A204.1 (cell line): ENCODE measurements at regions not wholly inside any gene's neighbourhood (a gene's known extent, or its start where the extent isn't known, plus 50 kb on each side); places are given as distances from the start of the nearest gene placed in this dataset.

ENCODE experiments used
- FAIRE-seq: peaks from 2 replicates; lab custom pipeline; 2012; peaks lifted over from hg19 to GRCh38; lab: Jason Lieb, UNC

- no peak for FAIRE-seq
Measured at GRCh38 chr18:41618147-41618546, 336.9 kb upstream of the PIK3C3 start.

- no peak for FAIRE-seq
Measured at GRCh38 chr18:41617647-41618046, 337.4 kb upstream of the PIK3C3 start.

- no peak for FAIRE-seq
Measured at GRCh38 chr18:41613003-41613609, 341.9 kb upstream of the PIK3C3 start.

DNA sequence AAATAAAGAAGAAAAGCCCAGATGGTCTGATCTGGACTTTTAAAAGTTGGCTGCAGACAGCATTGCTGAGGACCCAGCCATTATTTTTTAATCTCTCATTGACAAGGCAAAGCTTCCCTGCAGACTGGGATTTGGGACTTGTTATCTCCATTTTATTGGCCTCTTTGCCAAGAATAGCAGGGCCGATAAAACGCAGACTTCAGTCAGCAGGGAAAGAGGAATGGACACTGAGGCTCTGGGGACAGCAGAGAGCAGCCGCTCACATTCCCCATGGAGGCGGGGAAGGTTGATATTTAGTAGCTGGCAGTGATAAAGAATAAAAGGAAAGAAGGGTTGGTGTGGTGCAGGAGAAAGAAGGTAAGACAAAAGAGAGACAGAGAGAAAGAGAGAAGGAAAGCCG is 350.1 kb upstream of the PIK3C3 start:
- no peak for FAIRE-seq

DNA sequence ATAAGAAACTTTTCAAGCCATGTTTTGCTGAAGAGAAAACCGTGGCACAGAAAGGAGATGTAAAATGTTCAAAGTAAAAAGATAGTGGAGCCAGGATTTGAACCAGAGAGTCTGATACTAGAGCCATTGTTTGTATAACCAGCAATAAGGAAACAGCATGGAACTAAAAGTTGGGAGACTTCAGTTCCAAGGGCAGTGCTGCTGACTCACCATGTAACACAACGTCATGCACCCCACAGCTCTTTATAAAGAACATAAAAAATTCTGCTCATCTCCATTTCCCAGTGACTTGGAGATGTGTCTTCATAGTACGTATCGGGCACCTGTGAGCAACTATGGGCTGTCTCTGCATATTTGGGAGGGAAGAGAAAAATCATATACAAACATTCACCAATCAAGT is 353.0 kb upstream of the PIK3C3 start:
- no peak for FAIRE-seq

DNA sequence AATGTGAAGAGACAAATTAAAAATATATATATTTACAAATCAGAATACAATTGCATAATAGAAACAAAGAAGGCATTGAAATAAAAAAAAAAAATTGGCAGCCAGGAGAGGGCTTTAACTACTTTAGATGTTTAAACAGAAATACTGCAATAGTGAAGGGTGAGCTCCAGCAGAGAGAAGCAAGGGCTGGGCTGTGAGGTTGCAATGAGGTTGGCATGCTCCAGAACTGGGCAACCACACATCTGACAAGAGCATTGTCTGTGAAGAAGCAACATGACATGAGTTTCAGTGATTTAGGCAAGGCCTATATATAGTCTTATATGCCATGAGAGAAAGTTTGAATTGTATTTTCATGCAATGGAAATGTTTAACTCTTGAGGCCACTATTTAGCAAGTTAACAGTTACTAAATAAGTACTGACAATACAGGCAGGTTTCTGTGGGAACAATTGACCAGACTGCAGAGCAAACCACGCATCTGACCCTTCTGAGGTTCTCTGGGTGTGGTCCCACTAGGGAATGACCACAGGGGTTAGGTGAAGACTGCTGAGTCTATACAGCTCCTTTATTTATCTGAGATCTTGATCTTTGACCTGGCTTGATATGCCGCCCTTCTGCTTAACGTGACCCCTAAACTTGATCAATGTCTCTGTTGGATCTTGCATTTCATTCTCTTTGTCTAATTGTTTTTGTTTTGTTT is 354.2 kb upstream of the PIK3C3 start:
- FAIRE-seq = no peak

GRCh38 chr18:41599466-41599865 is 355.6 kb upstream of the PIK3C3 start:
- no peak for FAIRE-seq

DNA sequence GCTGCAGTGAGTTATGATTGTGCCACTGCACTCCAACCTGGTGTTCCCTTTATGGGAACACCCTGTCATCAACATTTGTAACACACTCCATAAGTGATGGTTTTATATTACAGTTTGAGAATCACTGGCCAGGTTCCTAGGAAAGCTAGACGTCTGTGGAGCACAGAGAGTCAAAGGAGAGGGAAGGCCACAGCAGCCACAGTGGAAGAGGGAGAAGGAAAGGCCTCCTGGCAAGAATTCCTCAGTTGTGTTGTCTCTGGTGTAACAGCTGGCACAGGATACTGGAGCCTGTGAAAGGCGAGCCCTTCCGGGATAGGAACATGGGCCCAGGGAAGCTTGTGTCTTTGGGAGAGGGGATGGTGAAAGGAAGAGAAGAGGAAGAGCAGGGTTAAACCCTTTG is 360.5 kb upstream of the PIK3C3 start:
- no peak for FAIRE-seq

DNA sequence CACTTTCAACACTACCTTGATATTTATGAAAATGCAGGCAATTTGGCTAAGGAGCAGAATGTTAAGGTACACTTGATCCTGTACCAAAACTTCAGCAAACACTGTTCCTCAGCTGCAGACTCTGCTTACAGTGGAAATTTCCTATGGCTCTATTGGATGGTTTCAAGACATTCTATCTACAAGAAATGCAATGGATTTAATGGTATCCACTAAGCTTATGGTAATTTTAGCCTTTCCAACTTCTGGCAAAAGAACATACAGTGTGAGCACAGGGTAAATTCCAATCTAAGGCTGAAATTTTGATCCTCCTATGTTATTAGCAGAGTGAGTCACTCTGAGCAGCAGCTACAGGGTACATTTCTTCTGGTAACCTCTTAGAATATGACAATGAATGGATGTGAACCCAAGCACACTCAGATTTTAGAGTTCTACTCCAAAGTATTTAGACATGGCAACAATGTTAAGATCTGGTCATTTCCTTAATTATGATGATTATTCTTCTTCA is 361.8 kb upstream of the PIK3C3 start:
- no peak for FAIRE-seq

DNA sequence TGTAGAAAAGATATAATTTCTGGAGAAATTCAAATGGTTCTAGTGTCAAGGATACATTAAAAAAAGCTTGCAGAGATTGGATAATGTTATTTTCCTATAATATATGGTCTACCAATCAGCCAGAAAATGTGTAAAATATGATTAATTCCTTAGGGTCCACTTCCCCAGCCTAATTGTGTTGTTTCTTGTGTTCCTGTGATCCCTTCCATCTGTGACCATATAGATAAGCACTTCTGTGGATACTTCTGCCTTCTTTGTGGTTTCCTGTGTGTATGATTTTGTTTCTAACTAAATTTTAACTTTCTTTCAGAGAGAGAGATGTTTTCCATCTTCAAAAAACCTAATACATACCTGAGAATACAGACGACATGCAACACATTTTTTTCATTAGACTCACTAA is 367.1 kb upstream of the PIK3C3 start:
- no peak for FAIRE-seq

DNA sequence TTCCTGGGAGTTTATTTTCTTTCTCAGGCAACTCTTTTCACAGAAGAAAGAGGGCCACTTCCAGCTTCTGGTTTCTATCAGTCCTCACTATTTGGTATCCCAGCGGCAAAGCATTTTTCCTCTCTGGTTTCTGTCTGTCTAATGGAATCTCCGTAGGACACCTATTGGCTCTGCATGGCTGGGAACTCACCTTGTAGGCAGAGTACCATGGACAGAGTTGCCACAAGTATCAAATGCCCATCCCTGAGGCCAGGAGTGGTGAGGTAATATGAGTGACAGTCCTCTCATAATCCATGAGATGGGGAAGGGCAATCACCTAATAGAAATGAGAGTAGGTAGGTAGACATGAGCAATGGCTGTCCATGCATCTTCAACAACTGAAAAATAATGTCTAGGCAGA is 369.5 kb upstream of the PIK3C3 start:
- FAIRE-seq = no peak

- FAIRE-seq = no peak
Measured at GRCh38 chr18:41579185-41579584, 375.8 kb upstream of the PIK3C3 start.

DNA sequence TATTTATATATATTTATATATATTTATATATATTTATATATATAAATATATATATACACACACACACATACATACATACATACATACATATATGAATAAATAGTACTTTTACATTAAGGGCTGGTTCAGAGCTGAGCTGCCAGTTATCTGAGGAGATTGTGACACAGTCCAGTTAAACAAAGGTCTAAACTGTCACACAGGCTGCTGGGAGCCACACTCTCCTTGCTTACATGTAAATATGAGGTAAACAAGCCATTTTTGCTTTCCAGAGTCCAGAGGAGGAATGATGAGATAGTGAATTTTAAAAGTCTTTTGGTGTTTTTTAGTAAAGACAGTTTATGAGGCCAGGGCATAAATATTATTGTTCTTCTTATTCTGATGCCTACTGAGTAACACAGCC is 377.5 kb upstream of the PIK3C3 start:
- no peak for FAIRE-seq

GRCh38 chr18:41576643-41577042 is 378.4 kb upstream of the PIK3C3 start:
- no peak for FAIRE-seq

DNA sequence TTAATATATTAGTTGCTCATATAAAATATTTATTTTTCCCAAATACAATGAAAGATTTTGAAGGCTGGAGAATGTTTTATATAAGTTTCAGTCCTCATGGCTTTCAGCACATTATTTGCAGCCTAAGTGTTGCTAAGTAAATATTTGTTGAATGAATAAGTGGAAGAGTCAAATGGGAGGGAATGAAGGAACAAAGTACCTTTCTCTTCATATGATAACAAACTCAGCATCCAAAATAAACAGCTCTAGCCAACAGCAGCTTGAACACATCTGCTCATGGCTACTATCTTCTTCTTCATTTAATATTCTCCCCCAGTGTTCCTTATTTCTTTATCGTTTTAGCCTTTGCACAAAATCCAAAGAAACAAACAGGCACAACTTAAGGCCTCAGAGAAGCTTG is 385.2 kb upstream of the PIK3C3 start:
- no peak for FAIRE-seq

DNA sequence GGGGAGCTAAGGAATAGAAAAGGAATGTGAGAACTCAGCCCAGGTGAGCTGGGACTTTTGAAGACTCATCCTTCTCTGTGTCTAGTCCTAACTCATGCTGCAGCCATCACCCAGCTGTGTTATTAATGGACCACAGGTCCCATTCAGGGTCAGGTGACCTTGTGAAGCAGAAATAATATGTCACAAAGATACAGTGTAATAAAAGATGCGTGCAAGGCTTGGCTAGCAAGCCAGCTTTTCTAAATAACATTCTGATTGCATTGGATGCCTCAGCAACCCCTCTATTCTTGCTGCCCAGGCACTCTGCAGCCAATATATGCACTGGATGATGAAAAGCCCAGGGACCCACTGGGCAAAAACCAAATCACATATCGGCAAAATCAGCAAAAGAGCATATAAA is 393.1 kb upstream of the PIK3C3 start:
- no peak for FAIRE-seq

GRCh38 chr18:41558715-41559114 is 396.3 kb upstream of the PIK3C3 start:
- no peak for FAIRE-seq

DNA sequence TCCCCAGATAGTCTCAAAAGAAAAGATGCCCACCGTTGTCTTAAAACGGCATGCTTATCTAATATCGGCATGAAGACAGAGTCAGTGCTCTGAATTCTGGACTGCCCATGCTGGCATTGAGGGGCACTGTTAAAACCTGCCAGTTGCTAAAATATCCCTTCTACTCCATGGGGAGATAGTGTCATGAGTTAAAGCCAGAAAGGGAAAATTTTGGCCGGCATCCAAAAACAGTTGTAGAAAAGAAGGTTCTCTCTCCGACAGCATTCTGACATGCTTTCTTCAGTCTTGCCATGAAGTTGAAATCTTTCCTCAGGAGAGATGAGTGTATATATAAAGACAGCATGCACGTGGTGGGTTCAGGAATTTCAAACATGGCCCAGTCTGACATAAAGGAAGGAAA is 401.3 kb upstream of the PIK3C3 start:
- no peak for FAIRE-seq

- FAIRE-seq = no peak
Measured at GRCh38 chr18:41548521-41549260, 406.3 kb upstream of the PIK3C3 start.

GRCh38 chr18:41545091-41545888 is 409.7 kb upstream of the PIK3C3 start:
- FAIRE-seq = no peak

DNA sequence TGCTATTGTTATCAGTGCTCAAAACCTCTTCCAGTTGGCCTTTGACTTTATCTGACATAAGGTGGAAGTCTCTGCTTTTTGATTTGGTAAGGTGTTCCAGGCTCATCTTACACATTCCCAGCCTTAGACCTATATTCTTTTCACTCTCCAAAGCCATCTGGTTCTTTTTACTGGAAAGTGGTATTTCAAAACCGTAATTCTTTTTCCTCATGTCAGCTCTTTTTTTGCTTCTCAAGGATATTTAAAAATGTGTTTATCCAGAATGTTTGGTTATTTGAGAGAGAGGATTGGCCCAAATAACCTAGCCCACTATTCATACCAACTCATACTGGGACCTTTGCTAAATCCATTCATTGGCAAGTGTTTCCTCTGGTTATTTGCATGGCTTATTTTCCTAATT is 411.2 kb upstream of the PIK3C3 start:
- FAIRE-seq = no peak

- no peak for FAIRE-seq
Measured at GRCh38 chr18:41540237-41540871, 414.7 kb upstream of the PIK3C3 start.
